Midbrain (tissue), 1 donor: ENCODE measurements at regions not wholly inside any gene's neighbourhood (a gene's known extent, or its start where the extent isn't known, plus 50 kb on each side); places are given as distances from the start of the nearest gene placed in this dataset.
"Not testable (repeated sequence)": the region's sequence is repeated elsewhere in the genome, so short reads cannot be mapped to it uniquely, and the experiment has no call there.

ENCODE experiments used
- DNase-seq: peaks from one replicate; lab custom pipeline; 2025; lab: John Stamatoyannopoulos, UW

DNA sequence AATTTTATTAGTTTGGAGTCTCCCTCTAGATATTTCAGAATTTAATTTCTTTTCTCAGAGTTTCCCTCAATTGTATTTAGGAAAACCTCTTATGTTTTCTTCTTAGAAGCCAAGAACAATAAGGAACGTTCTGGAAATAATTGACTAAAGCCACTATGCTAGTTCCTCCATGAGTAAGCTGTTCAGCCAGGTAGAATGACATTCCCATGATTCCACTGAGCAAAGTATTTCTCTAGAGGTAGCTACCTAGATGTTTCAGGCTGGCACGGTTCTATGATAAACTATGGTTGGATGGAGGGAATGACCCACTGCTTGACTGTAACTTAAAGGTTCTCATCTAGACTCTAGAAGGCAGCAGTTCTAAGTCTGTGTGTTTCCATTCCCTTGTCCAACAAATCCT is 62.4 kb downstream of the CLDN17 start:
- no peak for DNase-seq

DNA sequence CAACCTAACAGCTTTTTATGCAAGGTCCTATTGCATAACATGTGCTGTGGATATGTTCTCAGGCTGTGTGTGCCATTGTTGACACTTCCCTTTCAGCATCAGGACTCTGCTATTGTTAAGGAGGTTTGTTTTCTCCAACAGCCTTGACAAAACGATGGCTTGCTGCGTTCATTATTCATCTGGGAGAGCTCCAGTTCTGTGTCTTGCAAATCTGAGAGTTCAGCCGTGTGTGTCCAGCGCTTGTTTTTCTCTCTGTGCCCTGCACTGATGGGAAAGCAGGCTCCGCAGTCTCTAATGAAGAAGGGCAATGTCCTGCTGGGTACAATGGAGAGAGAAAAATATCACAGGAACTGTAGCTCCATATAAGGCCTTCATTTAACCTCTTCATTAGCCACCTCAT is 63.7 kb downstream of the CLDN17 start:
- DNase-seq, result peak; percentile 1

DNA sequence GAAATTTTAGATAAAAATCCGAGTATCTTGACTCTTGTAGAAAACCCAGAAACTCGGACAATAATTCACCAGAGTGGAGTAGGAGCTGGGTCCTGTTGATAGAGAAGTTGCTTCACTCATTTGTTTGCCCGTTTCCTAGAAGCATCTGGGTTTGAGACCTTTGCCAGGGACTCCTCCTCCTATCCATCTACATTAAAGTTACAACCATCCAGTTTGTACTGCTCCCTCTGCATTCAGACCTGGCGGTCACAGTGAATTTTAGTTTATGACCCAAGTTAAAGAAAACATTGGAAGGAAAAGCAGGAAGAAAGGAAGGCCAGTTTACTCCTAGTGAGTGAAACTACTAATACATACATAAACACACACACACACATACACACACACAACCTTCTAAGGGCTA is 64.6 kb downstream of the CLDN17 start:
- DNase-seq, result no peak

DNA sequence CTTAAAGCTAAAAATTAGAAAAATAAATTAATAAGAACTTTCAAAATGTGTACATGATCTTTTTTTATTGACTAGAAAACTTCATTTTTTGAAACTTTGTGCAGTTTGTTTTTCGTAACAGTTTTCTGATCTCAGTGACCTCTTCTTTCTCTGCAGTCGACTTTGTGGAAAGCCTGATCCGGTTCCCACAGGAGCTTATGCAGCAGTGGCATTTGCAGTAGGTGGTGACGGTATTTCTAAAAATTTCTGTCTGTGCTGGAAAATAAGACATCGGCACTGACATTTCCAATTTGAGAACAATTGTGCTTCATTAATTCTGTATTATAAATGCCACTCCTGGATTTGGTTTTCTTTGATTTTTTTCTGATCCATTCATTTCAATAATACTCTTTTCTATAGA is 68.8 kb downstream of the CLDN17 start:
- no peak for DNase-seq

DNA sequence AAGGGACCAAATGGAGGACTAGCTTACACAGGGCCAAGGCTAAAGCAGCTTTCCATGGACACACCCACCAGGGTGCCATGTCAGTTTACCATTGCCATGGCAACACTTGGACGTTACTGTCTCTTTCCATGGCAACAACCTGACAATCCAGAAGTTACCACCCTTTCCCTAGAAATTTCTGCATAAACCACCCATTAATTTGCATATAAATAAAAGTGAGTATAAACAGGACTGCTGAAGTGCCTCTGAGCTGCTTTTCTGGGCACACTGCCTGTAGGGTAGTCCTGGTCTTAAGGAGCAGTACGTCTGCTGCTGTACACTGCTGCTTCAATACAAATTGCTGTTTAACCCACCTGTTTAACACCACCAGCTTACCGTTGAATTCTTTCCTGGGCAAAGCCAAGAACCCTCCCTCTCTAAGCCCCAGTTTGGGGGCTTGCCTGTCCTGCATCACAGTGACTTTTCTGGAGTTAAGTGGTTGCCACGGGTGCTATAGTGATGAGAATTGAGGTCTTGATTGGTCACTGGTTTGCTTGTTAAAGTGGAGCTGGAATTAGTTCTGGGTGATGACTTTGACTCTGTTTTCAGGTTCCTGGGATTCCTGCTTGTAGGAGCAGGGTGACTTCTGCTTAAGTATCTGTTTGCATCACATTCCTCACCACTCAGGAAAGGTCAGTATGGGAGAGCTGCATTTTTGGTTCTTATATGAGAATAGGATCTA is 83.2 kb downstream of the CLDN17 start:
- DNase-seq, result no peak

DNA sequence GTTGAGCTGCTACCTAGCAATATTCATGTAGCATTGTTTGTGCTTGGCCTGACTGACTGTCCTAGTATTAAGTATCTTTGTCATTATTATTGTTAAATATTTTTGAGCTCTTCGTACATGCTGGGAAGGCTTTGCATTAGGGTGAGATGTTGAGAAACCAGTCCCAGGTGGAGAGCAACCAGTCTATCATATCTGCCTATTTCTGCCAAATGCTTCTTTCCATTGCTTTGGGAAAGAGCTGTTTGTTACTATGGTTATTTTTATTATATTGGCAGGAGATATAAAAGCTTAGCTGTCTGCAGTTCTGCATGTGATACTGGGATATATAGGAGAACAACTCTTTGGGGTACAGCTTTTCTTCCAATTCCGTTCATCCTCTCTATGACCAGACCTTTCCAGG is 85.1 kb downstream of the CLDN17 start:
- DNase-seq, result no peak

DNA sequence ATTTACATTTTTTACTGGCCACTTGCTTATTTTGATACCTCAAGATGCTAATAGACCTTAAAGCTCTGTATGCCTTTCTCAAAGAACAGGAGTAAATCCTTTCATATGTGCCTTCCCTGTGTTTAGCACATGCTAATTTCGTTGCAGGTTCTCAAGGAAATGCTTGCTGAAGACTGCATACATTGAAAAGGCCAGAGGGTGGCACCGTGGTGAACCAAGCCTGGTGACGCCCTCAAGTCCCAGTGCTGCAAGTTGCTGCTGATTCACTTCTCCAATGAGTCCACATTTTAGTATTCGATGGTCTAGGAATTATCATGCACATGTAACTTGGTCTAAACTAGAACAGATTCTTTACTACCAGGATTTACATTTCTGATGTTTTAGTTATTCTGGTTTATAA is 94.1 kb downstream of the CLDN17 start:
- no peak for DNase-seq

DNA sequence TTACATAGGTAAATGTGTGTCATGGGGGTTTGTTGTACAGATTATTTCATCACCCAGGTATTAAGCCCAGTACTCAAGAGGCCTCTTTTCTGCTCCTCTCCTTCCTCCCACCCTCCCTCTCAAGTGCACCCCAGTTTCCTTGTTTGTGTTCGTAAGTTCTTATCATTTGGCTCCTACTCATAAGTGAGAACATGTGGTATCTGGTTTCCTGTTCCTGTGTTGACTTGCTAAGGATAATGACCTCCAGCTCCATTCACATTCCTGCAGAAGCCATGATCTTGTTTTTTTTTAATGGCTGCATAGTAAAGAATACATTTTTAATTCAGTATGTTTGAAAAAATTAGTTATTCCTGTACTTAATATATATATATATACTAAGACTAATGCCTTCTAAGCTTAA is 107.7 kb downstream of the CLDN17 start:
- DNase-seq, result no peak

DNA sequence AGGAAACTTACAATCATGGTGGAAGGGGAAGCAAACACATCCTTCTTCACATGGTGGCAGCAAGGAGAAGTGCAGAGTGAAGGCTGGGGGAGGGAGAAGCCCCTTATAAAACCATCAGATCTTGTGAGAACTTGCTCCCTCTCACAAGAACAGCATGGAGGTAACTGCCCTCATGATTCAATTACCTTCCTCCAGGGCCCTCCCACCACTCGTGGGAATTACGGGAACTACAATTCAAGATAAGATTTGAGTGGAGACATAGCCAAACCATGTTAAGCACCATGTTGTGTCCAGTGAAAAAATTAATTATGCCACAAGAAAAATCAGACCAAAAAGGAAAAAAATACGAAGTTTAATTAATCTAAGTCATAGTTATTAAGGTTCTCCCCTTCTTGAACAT is 109.5 kb downstream of the CLDN17 start:
- no peak for DNase-seq

DNA sequence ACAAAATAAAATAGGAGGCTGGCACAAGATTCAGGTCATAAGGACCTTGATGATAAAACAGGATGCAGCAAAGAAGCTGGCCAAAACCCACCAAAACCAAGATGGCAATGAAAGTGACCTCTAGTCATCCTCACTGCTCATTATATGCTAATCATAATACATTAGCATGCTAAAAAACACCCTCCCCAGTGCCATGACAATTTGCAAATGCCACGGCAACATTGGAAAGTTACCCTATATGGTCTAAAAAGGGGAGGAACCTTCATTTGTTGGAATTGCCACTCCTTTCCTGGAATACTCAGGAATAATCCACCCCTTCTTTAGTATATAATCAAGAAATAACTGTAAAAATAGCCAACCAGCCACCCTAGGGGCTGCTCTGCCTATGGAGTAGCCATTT is 108.8 kb upstream of the GRIK1 start:
- DNase-seq, result no peak

DNA sequence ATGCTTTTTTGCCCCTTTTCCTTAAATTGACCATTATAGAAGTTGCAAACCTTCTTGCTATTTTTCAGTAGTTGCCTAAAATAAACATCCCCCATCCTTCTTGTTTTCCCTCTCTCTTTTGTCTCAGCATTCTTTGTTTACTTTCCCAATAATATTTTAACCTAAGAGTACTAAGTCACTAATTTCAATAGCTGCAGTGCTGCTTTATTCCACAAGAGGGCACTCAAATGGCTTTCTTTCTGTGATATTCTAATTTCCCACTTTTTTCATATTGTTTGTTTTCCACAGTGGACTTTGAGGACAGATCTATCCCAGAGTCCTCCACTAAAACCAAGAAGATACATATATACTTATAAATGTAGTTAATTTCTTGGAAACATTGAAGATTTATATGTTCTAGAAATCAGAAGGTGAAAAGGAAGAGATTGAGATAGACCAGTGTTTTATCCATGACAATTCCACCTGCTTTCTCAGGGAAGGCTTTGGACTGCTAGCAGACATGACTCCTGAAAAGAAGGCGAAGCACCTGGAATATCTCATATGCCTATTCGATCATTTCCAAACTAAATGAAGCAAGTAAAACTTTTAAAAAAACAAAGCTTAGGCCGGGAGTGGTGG is 104.8 kb upstream of the GRIK1 start:
- no peak for DNase-seq

DNA sequence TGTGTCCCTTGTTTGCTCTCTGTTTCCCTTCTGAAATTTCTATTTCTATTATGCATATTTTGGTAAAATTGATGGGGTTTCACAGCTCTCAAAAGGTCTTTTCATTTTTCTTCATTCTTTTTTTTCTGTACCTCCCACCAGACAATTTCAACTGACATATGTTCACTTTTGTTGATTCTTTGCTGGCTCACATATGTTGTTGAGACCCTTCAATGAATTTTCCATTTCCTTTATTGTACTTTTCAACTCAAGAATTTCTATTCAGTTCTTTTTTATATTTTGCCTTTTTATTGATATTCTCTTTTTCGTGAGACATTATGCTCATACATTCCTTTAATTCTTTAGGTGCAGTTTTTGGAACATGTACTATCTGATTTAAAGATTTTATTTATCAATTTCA is 102.6 kb upstream of the GRIK1 start:
- DNase-seq, result no peak

DNA sequence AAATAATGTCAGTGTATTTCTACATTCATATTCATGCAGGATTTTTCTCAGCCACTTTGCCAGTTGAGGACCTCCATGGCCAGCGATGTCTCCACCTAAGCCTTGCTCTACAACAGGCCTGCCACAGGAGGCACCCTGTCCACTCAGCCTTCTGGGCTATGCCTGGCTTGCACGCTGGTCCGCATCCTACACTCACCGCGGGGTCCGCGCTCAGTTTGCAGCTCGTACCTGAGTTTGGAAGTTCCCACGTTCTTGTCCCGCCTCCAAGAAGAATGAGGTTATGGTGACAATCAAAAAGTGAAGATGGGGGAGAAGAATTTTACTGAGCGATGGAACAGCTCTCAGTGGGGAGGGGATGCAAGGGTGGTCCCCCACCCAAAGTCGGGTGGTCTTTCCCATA is 93.6 kb upstream of the GRIK1 start:
- no peak for DNase-seq

DNA sequence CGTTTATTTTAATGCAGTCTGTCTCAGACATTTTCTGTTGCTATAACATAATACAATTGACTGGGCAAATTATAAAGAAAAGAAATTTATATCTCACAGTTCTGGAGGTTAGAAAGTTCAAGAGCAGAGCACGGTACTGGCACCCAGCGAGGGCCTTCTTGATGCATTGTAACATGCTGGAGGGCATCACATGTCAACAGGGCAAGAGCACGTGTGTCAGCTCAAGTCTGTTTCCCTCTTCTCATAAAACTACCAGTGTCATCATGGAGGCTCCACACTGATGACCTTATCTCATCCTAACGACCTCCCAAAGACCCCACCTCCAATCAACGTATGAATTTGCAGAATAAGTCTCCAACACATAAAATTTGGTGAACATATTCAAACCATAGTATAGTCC is 90.6 kb upstream of the GRIK1 start:
- no peak for DNase-seq

DNA sequence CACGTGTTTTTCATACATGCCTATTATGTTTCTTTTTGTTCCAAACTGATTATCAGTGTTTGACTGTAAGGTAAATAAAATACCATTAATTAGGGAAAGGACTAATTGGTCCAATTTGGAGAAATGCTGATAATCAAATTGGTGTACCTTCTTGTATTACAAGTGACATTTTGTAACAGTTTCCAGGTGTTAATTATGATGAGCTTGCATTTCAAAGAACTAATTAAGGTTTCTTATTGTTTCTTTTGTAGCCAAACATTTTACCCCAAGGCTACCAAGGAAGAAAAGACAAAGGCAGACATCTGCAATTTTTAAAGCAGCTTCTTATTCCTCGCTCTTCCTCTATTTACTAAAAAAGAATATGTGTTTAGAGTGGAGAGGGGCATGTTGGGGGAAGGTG is 88.7 kb upstream of the GRIK1 start:
- DNase-seq, result no peak

DNA sequence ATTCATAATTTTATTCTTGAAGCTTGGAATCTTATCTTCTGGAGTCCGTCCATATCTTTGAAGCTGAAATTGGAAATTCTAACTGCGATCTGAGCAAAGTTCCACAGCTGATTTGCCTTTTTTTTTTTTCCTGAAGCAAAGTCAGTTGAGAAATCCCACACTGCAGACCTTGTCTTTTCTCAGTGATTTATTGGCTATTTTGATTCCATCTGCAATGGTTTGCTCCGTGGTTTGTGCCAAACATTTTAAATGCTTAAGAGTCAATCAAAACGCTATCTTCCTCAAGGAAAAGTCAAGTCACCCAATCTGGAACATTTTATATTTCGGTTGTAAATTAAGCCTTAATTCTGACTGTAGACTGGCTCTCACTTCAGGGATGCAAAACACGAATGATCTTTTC is 88.2 kb upstream of the GRIK1 start:
- no peak for DNase-seq

DNA sequence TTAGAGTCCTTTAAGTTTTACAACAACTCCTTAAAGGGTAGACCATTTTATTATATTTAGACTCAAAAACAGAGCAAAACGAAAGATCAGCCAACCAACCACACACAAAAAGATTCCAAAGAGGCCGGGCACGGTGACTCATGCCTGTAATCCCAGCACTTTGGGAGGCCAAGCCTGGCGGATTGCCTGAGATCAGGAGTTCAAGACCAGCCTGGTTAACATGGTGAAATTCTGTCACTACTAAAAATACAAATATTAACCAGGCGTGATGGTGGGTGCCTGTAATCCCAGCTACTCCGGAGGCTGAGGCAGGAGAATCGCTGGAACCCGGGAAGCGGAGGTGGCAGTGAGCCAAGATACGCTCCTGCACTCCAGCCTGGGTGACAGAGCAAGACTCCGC is 83.3 kb upstream of the GRIK1 start:
- DNase-seq, result not testable (repeated sequence)

DNA sequence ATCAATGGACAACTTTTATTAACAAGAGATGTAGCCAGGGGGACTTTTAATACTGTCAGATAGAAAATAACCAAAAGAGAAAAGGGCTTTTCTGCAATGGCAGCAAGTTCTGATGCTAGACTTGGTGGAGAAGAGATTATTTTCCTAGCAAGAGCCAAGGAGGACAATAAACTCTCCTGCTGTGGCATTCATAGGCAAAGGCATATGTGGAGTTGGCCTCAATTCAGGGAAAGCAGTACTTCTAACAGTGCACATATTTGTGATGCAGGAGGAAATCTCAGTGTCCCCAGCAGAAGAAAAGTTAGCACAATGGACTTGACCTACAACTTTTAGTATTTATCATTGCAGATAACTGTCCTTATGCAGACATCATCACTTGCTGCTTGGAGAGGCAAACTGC is 75.1 kb upstream of the GRIK1 start:
- no peak for DNase-seq

DNA sequence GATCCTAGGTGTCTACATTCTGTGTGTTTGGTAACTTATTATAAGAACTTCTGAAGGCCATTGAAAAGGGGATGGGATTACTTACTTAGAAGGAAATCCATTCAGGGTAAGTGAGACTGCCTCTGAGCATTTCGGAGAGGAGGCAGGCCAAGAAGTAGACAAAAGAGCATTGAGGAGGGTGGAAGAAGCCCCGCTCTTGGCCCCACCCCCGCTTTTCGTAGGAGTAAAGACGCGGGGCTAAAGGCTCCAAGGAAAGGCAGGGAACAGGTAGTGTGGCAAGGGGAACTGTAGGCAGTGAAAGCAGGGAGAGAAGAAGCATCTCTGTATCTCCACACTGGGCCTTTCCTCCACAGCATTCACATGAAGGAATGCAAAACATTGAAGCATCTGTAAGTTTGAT is 51.8 kb upstream of the GRIK1 start:
- no peak for DNase-seq

DNA sequence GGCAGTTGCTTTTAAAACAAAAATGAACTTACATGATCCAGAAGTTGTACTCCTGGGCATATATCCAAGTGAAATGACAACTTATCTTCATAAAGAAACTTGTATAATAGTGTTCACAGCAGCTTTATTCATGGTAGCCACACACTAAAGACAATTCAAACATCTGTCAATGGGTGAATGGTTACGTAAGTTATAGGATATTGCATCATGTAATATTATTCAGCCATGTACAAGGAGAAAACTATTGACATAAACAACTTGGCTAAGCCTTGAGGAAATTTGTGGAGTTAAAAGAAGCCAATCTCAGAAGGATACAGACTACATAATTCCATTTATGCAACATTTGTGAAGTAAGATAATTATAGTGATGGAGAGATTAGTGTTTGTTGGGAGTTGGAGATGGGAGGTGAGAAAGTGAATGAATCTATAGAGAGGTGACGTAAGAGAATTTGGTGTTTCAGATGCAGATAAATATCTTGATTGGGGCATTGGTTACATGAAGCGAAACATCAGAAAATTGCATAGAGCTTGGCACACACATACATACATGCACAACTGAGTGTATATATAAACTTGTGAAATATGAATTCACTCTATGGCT is 49.9 kb upstream of the GRIK1 start:
- no peak for DNase-seq
